HFFc6 (cell line): ENCODE measurements at regions not wholly inside any gene's neighbourhood (a gene's known extent, or its start where the extent isn't known, plus 50 kb on each side); places are given as distances from the start of the nearest gene placed in this dataset.
"Not testable (repeated sequence)": the region's sequence is repeated elsewhere in the genome, so short reads cannot be mapped to it uniquely, and the experiment has no call there.

Experiments
- DNase-seq: peaks from one replicate; pipeline ENCODE4 v3.0.0-alpha.2; 2018
- H3K27ac Mint-ChIP-seq: 2 replicates; pipeline ENCODE4 v1.8.0; 2020; ENCODE audit warnings: mild to moderate bottlenecking, mixed read lengths
- H3K27me3 Mint-ChIP-seq: 2 replicates; pipeline ENCODE4 v1.8.0; 2021; ENCODE audit warnings: mild to moderate bottlenecking, moderate library complexity, mixed read lengths; ENCODE audit not compliant: insufficient read depth
- H3K36me3 Mint-ChIP-seq: 2 replicates; pipeline ENCODE4 v1.8.0; 2021; ENCODE audit warnings: low read depth, mixed read lengths
- H3K4me1 Mint-ChIP-seq: 2 replicates; pipeline ENCODE4 v1.8.0; 2020; ENCODE audit warnings: low read depth, mixed read lengths
- H3K4me3 Mint-ChIP-seq: 2 replicates; pipeline ENCODE4 v1.8.0; 2020; ENCODE audit warnings: mild to moderate bottlenecking, moderate library complexity, mixed read lengths
- H3K9me3 Mint-ChIP-seq: 2 replicates; pipeline ENCODE4 v1.8.0; 2020; ENCODE audit warnings: mild to moderate bottlenecking, mixed read lengths
- CTCF ChIP-seq: fragments of 200-600 bp; sonication (generic); IDR thresholded peaks from 2 replicates; pipeline ENCODE4 v1.5.0; 2021; ENCODE audit warnings: antibody characterized with exemption, mild to moderate bottlenecking

GRCh38 chr12:89227774-89228173, 124.5 kb downstream of the DUSP6 start:
- Mint-ChIP-seq H3K36me3 (no peaks in the 10 kb centered on the region), H3K4me3 (no peak overlapping the region), H3K27me3 (no peaks in the 10 kb centered on the region), H3K4me1 (peaks cover 55% of the 10 kb centered on the region), H3K9me3 (no peaks in the 10 kb centered on the region), H3K27ac (no peak overlapping the region)
- no peak for TF ChIP-seq CTCF
- no peak for DNase-seq

- Mint-ChIP-seq H3K4me1 (peaks cover 46% of the 10 kb centered on the region), H3K36me3 (peaks cover 5% of the 10 kb centered on the region; the same call in 1 of the 2 replicates), H3K9me3 (no peaks in the 10 kb centered on the region), H3K4me3 (peak overlapping the region; percentile 57), H3K27me3 (no peaks in the 10 kb centered on the region), H3K27ac (peak overlapping the region; percentile 88)
- TF ChIP-seq CTCF: no peak
- peak; percentile 81 for DNase-seq
These were observed 126.4 kb downstream of the DUSP6 start for GRCh38 chr12:89225808-89226411.

- no peaks in the 10 kb centered on the region for H3K27me3 Mint-ChIP-seq
- TF ChIP-seq CTCF: no peak
- peak; percentile 58 for DNase-seq
- peak overlapping the region; percentile 88 for H3K27ac Mint-ChIP-seq
- peak overlapping the region; percentile 57 for H3K4me3 Mint-ChIP-seq
- H3K9me3 Mint-ChIP-seq: no peaks in the 10 kb centered on the region
- H3K4me1 Mint-ChIP-seq: peaks cover 43% of the 10 kb centered on the region
- H3K36me3 Mint-ChIP-seq: peaks cover 5% of the 10 kb centered on the region; the same call in 1 of the 2 replicates
These were observed 126.9 kb downstream of the DUSP6 start for GRCh38 chr12:89225401-89225800.

GRCh38 chr12:89222580-89222979, 129.7 kb downstream of the DUSP6 start:
- H3K36me3 Mint-ChIP-seq, H3K4me3 Mint-ChIP-seq, H3K9me3 Mint-ChIP-seq, H3K27ac Mint-ChIP-seq, H3K27me3 Mint-ChIP-seq, DNase-seq: not testable (repeated sequence)
- H3K4me1 Mint-ChIP-seq: peaks cover 33% of the 10 kb centered on the region

GRCh38 chr12:89217472-89217871, 134.8 kb downstream of the DUSP6 start:
- peaks cover 5% of the 10 kb centered on the region; the same call in 1 of the 2 replicates for H3K36me3 Mint-ChIP-seq
- no peak overlapping the region for H3K27ac Mint-ChIP-seq
- no peaks in the 10 kb centered on the region for H3K9me3 Mint-ChIP-seq
- no peak for TF ChIP-seq CTCF
- no peak for DNase-seq
- H3K4me1 Mint-ChIP-seq: peaks cover 9% of the 10 kb centered on the region
- no peaks in the 10 kb centered on the region; the same call in 1 of the 2 replicates for H3K27me3 Mint-ChIP-seq
- H3K4me3 Mint-ChIP-seq: no peak overlapping the region

GRCh38 chr12:89216211-89216952, 135.9 kb downstream of the DUSP6 start:
- no peaks in the 10 kb centered on the region; the same call in 1 of the 2 replicates for H3K27me3 Mint-ChIP-seq
- H3K4me3 Mint-ChIP-seq: no peak overlapping the region
- TF ChIP-seq CTCF: no peak
- no peak overlapping the region for H3K27ac Mint-ChIP-seq
- peaks cover 5% of the 10 kb centered on the region; the same call in 1 of the 2 replicates for H3K36me3 Mint-ChIP-seq
- no peak for DNase-seq
- H3K9me3 Mint-ChIP-seq: no peaks in the 10 kb centered on the region
- H3K4me1 Mint-ChIP-seq: peaks cover 16% of the 10 kb centered on the region
